ENCODE measurements at regions not wholly inside any gene's neighbourhood (a gene's known extent, or its start where the extent isn't known, plus 50 kb on each side); places are given as distances from the start of the nearest gene placed in this dataset.

Small RNA genes lying in the stretch of these regions (small RNA-seq; reads per million reads assigned to genes)
- gene AL353626.2 (0 reads per million in 3 donors), gene MIR1299 (0 reads per million in 3 donors)

All from esophagus muscularis mucosa (tissue), 3 donors.